Suprapubic skin (tissue), 4 donors: ENCODE measurements at regions not wholly inside any gene's neighbourhood (a gene's known extent, or its start where the extent isn't known, plus 50 kb on each side); places are given as distances from the start of the nearest gene placed in this dataset.

ENCODE experiments used
- DNase-seq, 2 donors: peaks; one replicate each; pipeline ENCODE4 v3.0.0-alpha.2; 2019; ENCODE audit warnings: low spot score in 2 of 2
- H3K27ac ChIP-seq: fragments of 200-600 bp; sonication (generic); one replicate; pipeline ENCODE4 v1.5.1; 2019
- H3K27me3 ChIP-seq: fragments of 200-600 bp; sonication (generic); one replicate; pipeline ENCODE4 v1.5.1; 2019
- H3K36me3 ChIP-seq: fragments of 200-600 bp; sonication (generic); one replicate; pipeline ENCODE4 v1.5.1; 2019
- H3K4me1 ChIP-seq: fragments of 200-600 bp; sonication (generic); one replicate; pipeline ENCODE4 v1.5.1; 2019
- H3K4me3 ChIP-seq: fragments of 200-600 bp; sonication (generic); one replicate; pipeline ENCODE4 v1.5.1; 2019; ENCODE audit warnings: mild to moderate bottlenecking
- H3K9me3 ChIP-seq: fragments of 200-600 bp; sonication (generic); one replicate; pipeline ENCODE4 v1.5.1; 2019
- CTCF ChIP-seq, 2 donors: fragments of 200-600 bp in 1 of 2; fragments of 450-650 bp in 1 of 2; sonication (generic) in 1 of 2; IDR thresholded peaks; one replicate each; pipeline ENCODE4 v1.5.1; 2016 to 2019; ENCODE audit warnings: antibody characterized with exemption in 2 of 2, mild to moderate bottlenecking in 1 of 2, moderate library complexity in 1 of 2
- EP300 ChIP-seq: sonication (generic); formaldehyde crosslinking; IDR thresholded peaks from one replicate; pipeline ENCODE4 v1.6.1; 2017; ENCODE audit warnings: antibody characterized with exemption
- POLR2A ChIP-seq, 2 donors: fragments of 450-650 bp; IDR thresholded peaks; one replicate each; pipeline ENCODE4 v1.6.1; 2017; ENCODE audit warnings: antibody characterized with exemption in 2 of 2, mild to moderate bottlenecking in 2 of 2, moderate library complexity in 2 of 2
- POLR2AphosphoS5 ChIP-seq, 3 donors: sonication (generic); formaldehyde crosslinking; IDR thresholded peaks; one replicate each; pipeline ENCODE4 v1.6.1; 2017; ENCODE audit warnings: antibody characterized with exemption in 3 of 3
- WGBS: methylation state at CpG from one replicate; pipeline ENCODE4 v1.1.5; 2018; 5-methylcytosine and 5-hydroxymethylcytosine counted together

DNA sequence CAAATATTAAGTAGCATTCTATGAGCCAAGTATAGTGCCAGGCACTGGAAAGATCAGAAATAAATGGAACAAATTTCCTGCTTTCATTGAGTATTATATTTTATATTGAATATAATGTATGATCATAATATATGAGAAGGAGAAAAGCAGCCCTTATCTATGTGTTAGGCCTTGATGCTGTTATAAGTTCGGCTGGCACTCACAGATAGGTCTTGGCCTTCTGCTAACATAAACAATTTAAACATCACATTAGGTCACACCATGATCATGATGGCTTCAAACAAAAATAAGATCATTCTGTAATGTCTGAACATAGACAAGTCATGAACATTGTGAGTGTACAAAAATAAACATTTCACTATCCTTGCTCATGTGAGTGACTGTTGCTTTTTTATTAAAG is 584.0 kb upstream of the ZNF385D start:
- WGBS: 83% methylated on average over 1 of the region's 1 CpG
- Histone ChIP-seq H3K36me3 (no peaks in the 10 kb centered on the region), H3K4me1 (no peaks in the 10 kb centered on the region), H3K27me3 (no peaks in the 10 kb centered on the region), H3K27ac (no peak overlapping the region), H3K4me3 (no peak overlapping the region), H3K9me3 (no peaks in the 10 kb centered on the region)
- TF ChIP-seq EP300 (no peak), POLR2AphosphoS5 (IDR thresholded peaks at IDR 0.05) (no peak)
- DNase-seq: no peak

DNA sequence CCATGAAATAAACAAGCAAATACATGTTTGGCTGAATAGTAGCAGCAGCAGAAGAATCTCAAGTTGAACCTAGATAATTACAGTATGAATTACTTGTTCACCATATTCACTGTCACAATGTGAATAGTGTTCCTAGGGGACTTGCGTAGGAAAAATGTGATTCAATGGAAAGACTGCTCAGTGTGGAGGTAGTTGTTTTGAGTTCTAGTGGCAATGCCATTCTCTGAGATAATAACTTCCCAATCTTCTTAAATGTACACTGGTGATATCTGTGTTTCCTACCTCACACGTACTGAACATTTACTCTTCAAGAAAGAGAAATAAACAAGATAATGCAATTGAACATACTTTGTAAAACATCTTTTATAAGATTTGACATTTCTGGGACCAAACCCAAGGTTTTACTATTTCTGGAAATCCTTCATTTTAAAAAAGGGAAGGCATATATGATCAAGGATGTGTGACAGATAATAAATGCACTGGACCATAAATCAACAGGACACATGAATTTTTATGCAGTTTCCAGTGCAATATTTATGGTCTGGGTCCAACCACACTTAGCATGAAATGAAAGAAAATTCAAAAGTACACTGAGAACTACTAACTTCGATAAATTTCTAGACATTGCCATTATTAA is 598.3 kb upstream of the ZNF385D start:
- no peaks in the 10 kb centered on the region for H3K9me3 ChIP-seq
- no peaks in the 10 kb centered on the region for H3K36me3 ChIP-seq
- 65% methylated on average over 3 of the region's 3 CpGs for WGBS
- no peaks in the 10 kb centered on the region for H3K27me3 ChIP-seq
- TF ChIP-seq POLR2AphosphoS5 (IDR thresholded peaks at IDR 0.05) (no peak), POLR2A (IDR thresholded peaks at IDR 0.05) (no peak), EP300 (no peak), CTCF (IDR thresholded peaks at IDR 0.05) (no peak)
- DNase-seq: no peak
- no peak overlapping the region for H3K27ac ChIP-seq
- no peak overlapping the region for H3K4me3 ChIP-seq
- no peaks in the 10 kb centered on the region for H3K4me1 ChIP-seq

DNA sequence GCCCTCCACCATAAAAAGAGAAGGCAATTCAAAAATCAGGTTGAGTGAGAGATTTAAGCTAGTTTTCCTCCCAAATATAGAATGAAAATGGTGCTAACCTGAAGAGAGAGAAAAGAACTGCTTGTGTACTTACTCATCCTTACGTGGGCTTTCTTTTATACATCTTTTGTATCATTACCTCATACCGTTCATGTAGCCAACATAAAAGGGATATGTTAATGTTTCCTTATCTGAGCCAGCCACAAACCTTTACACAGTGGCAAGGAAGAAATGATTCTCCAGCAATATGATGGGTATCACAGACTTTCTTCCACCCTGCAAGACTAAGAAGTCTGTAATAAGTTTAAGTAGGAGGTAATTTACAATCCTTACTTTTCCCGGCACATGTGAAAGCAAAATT is 600.8 kb upstream of the ZNF385D start:
- H3K27ac ChIP-seq: no peak overlapping the region
- DNase-seq: no peak
- TF ChIP-seq POLR2AphosphoS5 (IDR thresholded peaks at IDR 0.05): no peak
- TF ChIP-seq POLR2A (IDR thresholded peaks at IDR 0.05): no peak
- no peak for TF ChIP-seq CTCF (IDR thresholded peaks at IDR 0.05)
- no peak for TF ChIP-seq EP300
- no peaks in the 10 kb centered on the region for H3K36me3 ChIP-seq
- no peaks in the 10 kb centered on the region for H3K27me3 ChIP-seq
- no peaks in the 10 kb centered on the region for H3K9me3 ChIP-seq
- no peak overlapping the region for H3K4me3 ChIP-seq
- no peaks in the 10 kb centered on the region for H3K4me1 ChIP-seq
- 58% methylated on average over 3 of the region's 3 CpGs for WGBS

DNA sequence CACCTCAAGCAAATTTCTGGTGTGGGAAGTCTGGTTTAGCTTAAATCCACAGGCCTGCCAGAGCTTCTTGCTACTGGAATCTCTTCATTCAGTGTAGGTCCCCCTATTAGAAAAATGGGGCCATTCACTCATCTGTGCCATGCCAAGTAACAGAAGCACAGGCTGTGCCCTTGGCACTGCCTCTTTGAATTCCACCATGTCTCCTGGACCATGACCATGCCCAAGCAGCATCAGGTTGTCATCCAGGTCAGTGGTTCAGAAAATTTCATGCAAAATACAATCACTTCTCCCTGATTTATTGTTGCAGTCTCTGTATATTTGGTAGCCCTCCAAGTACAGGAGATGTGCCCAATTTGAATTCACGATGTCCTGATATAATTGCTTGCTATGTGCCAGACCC is 602.1 kb upstream of the ZNF385D start:
- Histone ChIP-seq H3K27ac (no peak overlapping the region), H3K4me3 (no peak overlapping the region), H3K27me3 (no peaks in the 10 kb centered on the region), H3K4me1 (no peaks in the 10 kb centered on the region), H3K9me3 (no peaks in the 10 kb centered on the region), H3K36me3 (no peaks in the 10 kb centered on the region)
- WGBS: 65% methylated on average over 1 of the region's 1 CpG
- no peak for TF ChIP-seq EP300
- DNase-seq: no peak

GRCh38 chr3:22358334-22358733 is 607.3 kb upstream of the ZNF385D start:
- H3K9me3 ChIP-seq: no peaks in the 10 kb centered on the region
- WGBS: 87% methylated on average over 1 of the region's 1 CpG
- TF ChIP-seq POLR2AphosphoS5 (IDR thresholded peaks at IDR 0.05) (no peak), CTCF (IDR thresholded peaks at IDR 0.05) (no peak), POLR2A (IDR thresholded peaks at IDR 0.05) (no peak), EP300 (no peak)
- H3K36me3 ChIP-seq: no peaks in the 10 kb centered on the region
- no peak for DNase-seq
- no peaks in the 10 kb centered on the region for H3K27me3 ChIP-seq
- no peak overlapping the region for H3K27ac ChIP-seq
- H3K4me1 ChIP-seq: peaks cover 3% of the 10 kb centered on the region
- no peak overlapping the region for H3K4me3 ChIP-seq

GRCh38 chr3:22360164-22360563 is 609.2 kb upstream of the ZNF385D start:
- 58% methylated on average over 6 of the region's 6 CpGs for WGBS
- Histone ChIP-seq H3K27me3 (no peaks in the 10 kb centered on the region), H3K4me1 (peaks cover 3% of the 10 kb centered on the region), H3K9me3 (no peaks in the 10 kb centered on the region), H3K27ac (no peak overlapping the region), H3K4me3 (no peak overlapping the region), H3K36me3 (no peaks in the 10 kb centered on the region)
- DNase-seq: no peak
- no peak for TF ChIP-seq POLR2A (IDR thresholded peaks at IDR 0.05)
- no peak for TF ChIP-seq CTCF (IDR thresholded peaks at IDR 0.05)
- no peak for TF ChIP-seq POLR2AphosphoS5 (IDR thresholded peaks at IDR 0.05)
- no peak for TF ChIP-seq EP300
